Hepatocyte (in vitro differentiated cells): ENCODE measurements at regions not wholly inside any gene's neighbourhood (a gene's known extent, or its start where the extent isn't known, plus 50 kb on each side); places are given as distances from the start of the nearest gene placed in this dataset.
"Not testable (repeated sequence)": the region's sequence is repeated elsewhere in the genome, so short reads cannot be mapped to it uniquely, and the experiment has no call there.

Experiments used
- EZH2 ChIP-seq: fragments of 200-600 bp; sonication (generic); IDR thresholded peaks from 2 replicates; pipeline ENCODE4 v1.6.1; 2016; ENCODE audit warnings: antibody characterized with exemption, mild to moderate bottlenecking, borderline replicate concordance
- TF ChIP-seq, protein P1 (sequence below): fragments of 200-600 bp; sonication (generic); IDR thresholded peaks from 2 replicates; pipeline ENCODE4 v1.5.1; 2016; ENCODE audit warnings: antibody characterized with exemption, mild to moderate bottlenecking; ENCODE audit not compliant: poor library complexity

DNA sequence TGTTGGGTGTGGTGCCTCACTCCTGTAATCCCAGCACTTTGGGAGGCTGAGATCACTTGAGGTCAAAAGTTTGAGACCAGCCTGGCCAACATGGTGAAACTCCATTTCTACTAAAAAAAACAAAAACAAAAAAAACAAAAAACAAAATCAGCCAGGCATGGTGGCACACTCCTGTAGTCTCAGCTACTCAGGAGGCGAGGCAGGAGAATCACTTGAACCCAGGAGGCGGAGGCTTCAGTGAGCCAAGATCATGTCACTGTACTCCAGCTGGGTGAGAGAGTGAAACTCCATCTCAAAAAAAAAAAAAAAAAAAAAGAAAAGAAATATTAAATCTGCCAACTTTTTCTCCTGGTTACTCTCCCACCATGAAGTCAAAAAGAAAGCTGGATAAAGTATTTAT, 107.5 kb upstream of the SYNCRIP start:
- TF ChIP-seq, protein P1, sequence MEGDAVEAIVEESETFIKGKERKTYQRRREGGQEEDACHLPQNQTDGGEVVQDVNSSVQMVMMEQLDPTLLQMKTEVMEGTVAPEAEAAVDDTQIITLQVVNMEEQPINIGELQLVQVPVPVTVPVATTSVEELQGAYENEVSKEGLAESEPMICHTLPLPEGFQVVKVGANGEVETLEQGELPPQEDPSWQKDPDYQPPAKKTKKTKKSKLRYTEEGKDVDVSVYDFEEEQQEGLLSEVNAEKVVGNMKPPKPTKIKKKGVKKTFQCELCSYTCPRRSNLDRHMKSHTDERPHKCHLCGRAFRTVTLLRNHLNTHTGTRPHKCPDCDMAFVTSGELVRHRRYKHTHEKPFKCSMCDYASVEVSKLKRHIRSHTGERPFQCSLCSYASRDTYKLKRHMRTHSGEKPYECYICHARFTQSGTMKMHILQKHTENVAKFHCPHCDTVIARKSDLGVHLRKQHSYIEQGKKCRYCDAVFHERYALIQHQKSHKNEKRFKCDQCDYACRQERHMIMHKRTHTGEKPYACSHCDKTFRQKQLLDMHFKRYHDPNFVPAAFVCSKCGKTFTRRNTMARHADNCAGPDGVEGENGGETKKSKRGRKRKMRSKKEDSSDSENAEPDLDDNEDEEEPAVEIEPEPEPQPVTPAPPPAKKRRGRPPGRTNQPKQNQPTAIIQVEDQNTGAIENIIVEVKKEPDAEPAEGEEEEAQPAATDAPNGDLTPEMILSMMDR, result not testable (repeated sequence)
- not testable (repeated sequence) for TF ChIP-seq EZH2
